ENCODE measurements at regions not wholly inside any gene's neighbourhood (a gene's known extent, or its start where the extent isn't known, plus 50 kb on each side); places are given as distances from the start of the nearest gene placed in this dataset.

DNA sequence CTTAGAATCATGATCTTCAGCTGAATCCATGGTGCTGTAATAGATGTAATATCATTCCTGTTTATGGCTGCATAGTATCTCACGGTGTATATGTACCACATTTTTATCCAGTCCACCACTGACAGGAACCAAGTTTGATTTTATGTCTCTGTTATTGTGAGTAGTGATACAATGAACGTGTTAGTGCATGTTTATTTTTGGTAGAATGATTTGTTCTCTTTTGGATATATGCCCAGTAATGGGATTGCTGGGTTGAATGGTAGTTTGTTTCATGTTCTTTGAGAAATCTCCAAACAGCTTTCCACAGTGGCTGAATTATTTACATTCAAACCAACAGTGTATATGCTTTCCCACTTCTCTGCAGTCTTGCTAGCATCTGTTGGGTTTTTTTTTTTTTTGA is 175.1 kb upstream of the CDH10 start:
- DNase-seq (no peak), ATAC-seq (replicated peaks in 1 of 4) (no peak)
- Mint-ChIP-seq H3K27me3 (no peaks in the 10 kb centered on the region), H3K27ac (no peak overlapping the region), H3K9me3 (peaks cover 21 to 42% (median 27%) of the 10 kb centered on the region in 3 donors), H3K4me3 (no peak overlapping the region), H3K36me3 (no peaks in the 10 kb centered on the region), H3K4me1 (no peaks in the 10 kb centered on the region)
- H3K27ac ChIP-seq (ENCODE audit: low read length) = no peak overlapping the region
- H3K4me1 ChIP-seq (ENCODE audit: control insufficient read depth in 1 of 2, extremely low read depth in 1 of 2, insufficient read depth in 2 of 2, low read length in 2 of 2) = no peaks in the 10 kb centered on the region
- ChIA-PET CTCF (interaction anchor here in 1 of 2 donors (0.5 kb wide), 1 partner anchor 221 kb away, joined by 4 read pairs; no protein-coding TSS in a partner anchor), POLR2A (no interaction called here)
- no peaks in the 10 kb centered on the region for H3K9me3 ChIP-seq
- no peaks in the 10 kb centered on the region for H3K36me3 ChIP-seq (ENCODE audit: control insufficient read depth in 2 of 2, extremely low read depth in 1 of 2, insufficient read depth in 1 of 2, low read length in 1 of 2)
- H3K4me3 ChIP-seq (ENCODE audit: control insufficient read depth in 1 of 2, extremely low read depth in 1 of 2, low read length in 1 of 2) = no peak overlapping the region
- no peaks in the 10 kb centered on the region for H3K27me3 ChIP-seq (replicated peaks in 1 of 2; ENCODE audit: control insufficient read depth in 2 of 2, extremely low read depth in 1 of 2, insufficient read depth in 2 of 2, low read length in 1 of 2)
- WGBS (ENCODE audit: insufficient coverage) = no CpG with 5 or more reads among the region's 2 CpGs

DNA sequence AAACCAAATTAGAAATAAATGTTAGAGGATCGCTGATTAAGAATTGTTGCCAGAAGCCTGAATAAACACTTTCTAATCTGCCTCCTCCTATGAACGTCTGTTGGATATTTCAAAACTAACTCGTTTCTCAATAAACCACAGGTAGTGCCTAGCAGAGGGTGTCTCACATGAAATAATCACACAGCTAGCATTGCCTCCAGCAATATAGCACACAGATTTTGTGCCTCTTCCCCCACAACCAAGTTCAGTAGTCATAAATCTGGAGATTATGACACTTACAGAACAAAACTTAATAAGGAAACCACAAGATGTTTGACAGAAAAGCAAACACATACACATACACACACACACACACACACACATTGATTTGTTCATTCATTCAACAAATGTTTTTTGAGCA is 173.2 kb upstream of the CDH10 start:
- ATAC-seq (replicated peaks in 1 of 4) (no peak), DNase-seq (no peak)
- CTCF ChIA-PET = no interaction called here
- no peaks in the 10 kb centered on the region for H3K4me1 ChIP-seq (ENCODE audit: control insufficient read depth in 1 of 2, extremely low read depth in 1 of 2, insufficient read depth in 2 of 2, low read length in 2 of 2)
- Mint-ChIP-seq H3K4me1 (no peaks in the 10 kb centered on the region), H3K36me3 (no peaks in the 10 kb centered on the region), H3K27ac (no peak overlapping the region), H3K9me3 (peaks cover 17 to 46% (median 21%) of the 10 kb centered on the region in 3 donors), H3K4me3 (no peak overlapping the region), H3K27me3 (no peaks in the 10 kb centered on the region)
- no peaks in the 10 kb centered on the region for H3K36me3 ChIP-seq (ENCODE audit: control insufficient read depth in 2 of 2, extremely low read depth in 1 of 2, insufficient read depth in 1 of 2, low read length in 1 of 2)
- H3K9me3 ChIP-seq = no peaks in the 10 kb centered on the region
- H3K27ac ChIP-seq (ENCODE audit: low read length) = no peak overlapping the region
- H3K4me3 ChIP-seq (ENCODE audit: control insufficient read depth in 1 of 2, extremely low read depth in 1 of 2, low read length in 1 of 2) = no peak overlapping the region
- no CpG with 5 or more reads among the region's 3 CpGs for WGBS (ENCODE audit: insufficient coverage)
- no peaks in the 10 kb centered on the region for H3K27me3 ChIP-seq (replicated peaks in 1 of 2; ENCODE audit: control insufficient read depth in 2 of 2, extremely low read depth in 1 of 2, insufficient read depth in 2 of 2, low read length in 1 of 2)
- POLR2A ChIA-PET = no interaction called here

DNA sequence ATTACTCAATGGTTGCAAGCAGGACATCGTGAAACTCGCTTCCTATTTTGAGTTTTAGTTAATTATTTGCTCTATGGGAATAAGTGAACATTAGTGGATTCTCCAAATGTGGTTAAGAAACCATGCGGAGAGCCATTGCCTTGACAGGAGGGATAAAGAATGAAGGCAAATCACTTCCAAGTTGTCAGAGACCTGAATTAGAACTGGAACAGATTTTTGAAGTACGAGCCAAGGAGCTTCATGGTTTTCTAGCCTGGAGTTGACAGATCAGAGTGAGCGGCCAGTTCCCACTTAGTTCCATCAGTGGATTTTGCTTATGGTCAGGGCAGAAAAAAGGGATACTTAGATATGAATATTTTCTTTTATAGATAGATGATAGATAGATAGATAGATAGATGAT is 171.4 kb upstream of the CDH10 start:
- H3K4me1 Mint-ChIP-seq = no peaks in the 10 kb centered on the region
- H3K27me3 Mint-ChIP-seq = no peaks in the 10 kb centered on the region
- H3K36me3 Mint-ChIP-seq = no peaks in the 10 kb centered on the region
- no peak overlapping the region for H3K27ac ChIP-seq (ENCODE audit: low read length)
- no peaks in the 10 kb centered on the region for H3K27me3 ChIP-seq (replicated peaks in 1 of 2; ENCODE audit: control insufficient read depth in 2 of 2, extremely low read depth in 1 of 2, insufficient read depth in 2 of 2, low read length in 1 of 2)
- WGBS (ENCODE audit: insufficient coverage) = 60% methylated on average over 2 of the region's 5 CpGs
- H3K4me1 ChIP-seq (ENCODE audit: control insufficient read depth in 1 of 2, extremely low read depth in 1 of 2, insufficient read depth in 2 of 2, low read length in 2 of 2) = no peaks in the 10 kb centered on the region
- no peak overlapping the region for H3K4me3 Mint-ChIP-seq
- no peak overlapping the region for H3K27ac Mint-ChIP-seq
- DNase-seq (no peak), ATAC-seq (replicated peaks in 1 of 4) (no peak)
- H3K4me3 ChIP-seq (ENCODE audit: control insufficient read depth in 1 of 2, extremely low read depth in 1 of 2, low read length in 1 of 2) = no peak overlapping the region
- peaks cover 12 to 36% (median 15%) of the 10 kb centered on the region in 3 donors for H3K9me3 Mint-ChIP-seq
- no peaks in the 10 kb centered on the region for H3K9me3 ChIP-seq
- ChIA-PET POLR2A (no interaction called here), CTCF (interaction anchor here in 1 of 2 donors (0.6 kb wide), 1 partner anchor 124 kb away, joined by 3 read pairs; no protein-coding TSS in a partner anchor)
- no peaks in the 10 kb centered on the region for H3K36me3 ChIP-seq (ENCODE audit: control insufficient read depth in 2 of 2, extremely low read depth in 1 of 2, insufficient read depth in 1 of 2, low read length in 1 of 2)

- no peaks in the 10 kb centered on the region for H3K36me3 Mint-ChIP-seq
- ChIA-PET POLR2A (no interaction called here), CTCF (no interaction called here)
- H3K4me3 Mint-ChIP-seq = no peak overlapping the region
- H3K9me3 ChIP-seq = no peaks in the 10 kb centered on the region
- no peaks in the 10 kb centered on the region for H3K4me1 ChIP-seq (ENCODE audit: control insufficient read depth in 1 of 2, extremely low read depth in 1 of 2, insufficient read depth in 2 of 2, low read length in 2 of 2)
- ATAC-seq (replicated peaks in 1 of 4) (no peak), DNase-seq (no peak)
- H3K9me3 Mint-ChIP-seq = peaks cover 8 to 27% (median 15%) of the 10 kb centered on the region in 3 donors
- no peak overlapping the region for H3K4me3 ChIP-seq (ENCODE audit: control insufficient read depth in 1 of 2, extremely low read depth in 1 of 2, low read length in 1 of 2)
- no peak overlapping the region for H3K27ac ChIP-seq (ENCODE audit: low read length)
- no peaks in the 10 kb centered on the region for H3K36me3 ChIP-seq (ENCODE audit: control insufficient read depth in 2 of 2, extremely low read depth in 1 of 2, insufficient read depth in 1 of 2, low read length in 1 of 2)
- no peaks in the 10 kb centered on the region for H3K27me3 Mint-ChIP-seq
- no peaks in the 10 kb centered on the region for H3K4me1 Mint-ChIP-seq
- no peaks in the 10 kb centered on the region for H3K27me3 ChIP-seq (replicated peaks in 1 of 2; ENCODE audit: control insufficient read depth in 2 of 2, extremely low read depth in 1 of 2, insufficient read depth in 2 of 2, low read length in 1 of 2)
- no peak overlapping the region for H3K27ac Mint-ChIP-seq
These were observed 160.5 kb upstream of the CDH10 start for GRCh38 chr5:24805230-24805629.

DNA sequence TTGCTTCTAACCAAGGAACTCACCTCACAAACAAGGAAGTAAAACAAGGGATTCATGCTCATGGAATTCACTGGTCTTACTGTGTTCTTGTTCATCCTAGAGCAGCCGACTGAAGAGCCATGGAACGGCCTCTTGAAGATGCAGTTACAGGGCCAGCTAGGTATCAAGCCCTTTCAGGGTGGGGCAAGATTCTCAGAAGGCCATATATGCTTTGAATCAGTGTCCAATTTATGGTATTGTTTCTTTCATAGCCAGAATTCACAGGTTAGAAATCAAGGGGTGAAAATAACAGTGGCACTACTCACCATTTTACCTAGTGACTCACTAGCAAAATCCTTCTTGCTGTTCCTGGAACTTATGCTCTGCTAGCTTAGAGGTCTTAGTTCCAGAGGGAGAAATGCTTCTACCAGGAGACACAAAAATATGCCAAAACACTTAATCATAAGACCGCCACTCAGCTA is 159.5 kb upstream of the CDH10 start:
- Histone ChIP-seq H3K27me3 (replicated peaks in 1 of 2; ENCODE audit: control insufficient read depth in 2 of 2, extremely low read depth in 1 of 2, insufficient read depth in 2 of 2, low read length in 1 of 2) (no peaks in the 10 kb centered on the region), H3K36me3 (ENCODE audit: control insufficient read depth in 2 of 2, extremely low read depth in 1 of 2, insufficient read depth in 1 of 2, low read length in 1 of 2) (no peaks in the 10 kb centered on the region), H3K4me3 (ENCODE audit: control insufficient read depth in 1 of 2, extremely low read depth in 1 of 2, low read length in 1 of 2) (no peak overlapping the region), H3K27ac (ENCODE audit: low read length) (no peak overlapping the region), H3K4me1 (ENCODE audit: control insufficient read depth in 1 of 2, extremely low read depth in 1 of 2, insufficient read depth in 2 of 2, low read length in 2 of 2) (no peaks in the 10 kb centered on the region), H3K9me3 (no peaks in the 10 kb centered on the region)
- no peaks in the 10 kb centered on the region for H3K4me1 Mint-ChIP-seq
- H3K4me3 Mint-ChIP-seq = no peak overlapping the region
- H3K27ac Mint-ChIP-seq = no peak overlapping the region
- ATAC-seq (replicated peaks in 1 of 4) (no peak), DNase-seq (no peak)
- H3K36me3 Mint-ChIP-seq = no peaks in the 10 kb centered on the region
- ChIA-PET POLR2A (no interaction called here), CTCF (no interaction called here)
- H3K9me3 Mint-ChIP-seq = peaks cover 6 to 22% (median 12%) of the 10 kb centered on the region in 3 donors
- no CpG with 5 or more reads among the region's 3 CpGs for WGBS (ENCODE audit: insufficient coverage)
- H3K27me3 Mint-ChIP-seq = no peaks in the 10 kb centered on the region

GRCh38 chr5:24791326-24791725 is 146.5 kb upstream of the CDH10 start:
- Histone ChIP-seq H3K4me3 (ENCODE audit: control insufficient read depth in 1 of 2, extremely low read depth in 1 of 2, low read length in 1 of 2) (no peak overlapping the region), H3K27me3 (replicated peaks in 1 of 2; ENCODE audit: control insufficient read depth in 2 of 2, extremely low read depth in 1 of 2, insufficient read depth in 2 of 2, low read length in 1 of 2) (no peaks in the 10 kb centered on the region), H3K27ac (ENCODE audit: low read length) (no peak overlapping the region), H3K9me3 (no peaks in the 10 kb centered on the region), H3K4me1 (ENCODE audit: control insufficient read depth in 1 of 2, extremely low read depth in 1 of 2, insufficient read depth in 2 of 2, low read length in 2 of 2) (no peaks in the 10 kb centered on the region), H3K36me3 (ENCODE audit: control insufficient read depth in 2 of 2, extremely low read depth in 1 of 2, insufficient read depth in 1 of 2, low read length in 1 of 2) (no peaks in the 10 kb centered on the region)
- Mint-ChIP-seq H3K27me3 (no peaks in the 10 kb centered on the region), H3K4me1 (no peaks in the 10 kb centered on the region), H3K4me3 (no peak overlapping the region), H3K27ac (no peak overlapping the region), H3K36me3 (no peaks in the 10 kb centered on the region), H3K9me3 (peaks cover 16 to 35% (median 18%) of the 10 kb centered on the region in 3 donors)
- ATAC-seq (replicated peaks in 1 of 4) = no peak
- no CpG with 5 or more reads among the region's 4 CpGs for WGBS (ENCODE audit: insufficient coverage)
- ChIA-PET POLR2A (no interaction called here), CTCF (no interaction called here)
- no peak for DNase-seq
